KMS-11 (cell line): ENCODE measurements at regions not wholly inside any gene's neighbourhood (a gene's known extent, or its start where the extent isn't known, plus 50 kb on each side); places are given as distances from the start of the nearest gene placed in this dataset.

Experiments used
- H2AFZ ChIP-seq: fragments of 200-600 bp; sonication (generic); 2 replicates; pipeline ENCODE4 v1.6.1; 2016; ENCODE audit warnings: antibody characterized with exemption, mixed run types, low read depth
- H3K27ac ChIP-seq: fragments of 200-600 bp; sonication (generic); 2 replicates; pipeline ENCODE4 v1.6.1; 2016; ENCODE audit warnings: mild to moderate bottlenecking, mixed run types
- H3K27me3 ChIP-seq: fragments of 200-600 bp; sonication (generic); 2 replicates; pipeline ENCODE4 v1.6.1; 2017; ENCODE audit warnings: mild to moderate bottlenecking, low read depth, mixed run types, moderate library complexity; ENCODE audit not compliant: insufficient read depth
- H3K36me3 ChIP-seq: fragments of 200-600 bp; sonication (generic); 2 replicates; pipeline ENCODE4 v1.6.1; 2017; ENCODE audit warnings: mild to moderate bottlenecking, mixed run types; ENCODE audit not compliant: insufficient read depth
- H3K4me1 ChIP-seq: fragments of 200-600 bp; sonication (generic); 2 replicates; pipeline ENCODE4 v1.6.1; 2016; ENCODE audit warnings: mild to moderate bottlenecking, low read depth, mixed run types; ENCODE audit not compliant: poor library complexity, severe bottlenecking
- H3K4me2 ChIP-seq: fragments of 200-600 bp; sonication (generic); 2 replicates; pipeline ENCODE4 v1.7.0; 2016; ENCODE audit warnings: mild to moderate bottlenecking, mixed run types
- H3K4me3 ChIP-seq: fragments of 200-600 bp; sonication (generic); IDR thresholded peaks from 2 replicates; pipeline ENCODE4 v1.6.1; 2017; ENCODE audit warnings: low read depth, low read length, mixed read lengths; ENCODE audit not compliant: insufficient read depth
- H3K79me2 ChIP-seq: fragments of 200-600 bp; sonication (generic); 2 replicates; pipeline ENCODE4 v1.6.1; 2016; ENCODE audit warnings: low read depth, mixed run types; ENCODE audit not compliant: insufficient read depth
- H3K9ac ChIP-seq: fragments of 200-600 bp; sonication (generic); 2 replicates; pipeline ENCODE4 v1.6.1; 2016; ENCODE audit warnings: mild to moderate bottlenecking, mixed run types
- H4K20me1 ChIP-seq: fragments of 200-600 bp; sonication (generic); 2 replicates; pipeline ENCODE4 v1.6.1; 2016; ENCODE audit warnings: mild to moderate bottlenecking, mixed run types; ENCODE audit not compliant: insufficient read depth
- TF ChIP-seq, protein P1 (sequence below): fragments of 200-600 bp; sonication (generic); conservative IDR thresholded peaks from 2 replicates; pipeline ENCODE4 v1.6.1; 2017; ENCODE audit warnings: low read depth, mild to moderate bottlenecking, antibody characterized with exemption, low read length, moderate library complexity, mixed read lengths

- no peaks in the 10 kb centered on the region for H3K4me1 ChIP-seq
- no peak overlapping the region for H2AFZ ChIP-seq
- H3K79me2 ChIP-seq = no peaks in the 10 kb centered on the region
- no peaks in the 10 kb centered on the region for H4K20me1 ChIP-seq
- H3K27ac ChIP-seq = no peak overlapping the region
- no peaks in the 10 kb centered on the region for H3K27me3 ChIP-seq
- H3K36me3 ChIP-seq = no peaks in the 10 kb centered on the region
- no peak overlapping the region for H3K4me3 ChIP-seq
- H3K4me2 ChIP-seq = no peak overlapping the region
- TF ChIP-seq, protein P1, sequence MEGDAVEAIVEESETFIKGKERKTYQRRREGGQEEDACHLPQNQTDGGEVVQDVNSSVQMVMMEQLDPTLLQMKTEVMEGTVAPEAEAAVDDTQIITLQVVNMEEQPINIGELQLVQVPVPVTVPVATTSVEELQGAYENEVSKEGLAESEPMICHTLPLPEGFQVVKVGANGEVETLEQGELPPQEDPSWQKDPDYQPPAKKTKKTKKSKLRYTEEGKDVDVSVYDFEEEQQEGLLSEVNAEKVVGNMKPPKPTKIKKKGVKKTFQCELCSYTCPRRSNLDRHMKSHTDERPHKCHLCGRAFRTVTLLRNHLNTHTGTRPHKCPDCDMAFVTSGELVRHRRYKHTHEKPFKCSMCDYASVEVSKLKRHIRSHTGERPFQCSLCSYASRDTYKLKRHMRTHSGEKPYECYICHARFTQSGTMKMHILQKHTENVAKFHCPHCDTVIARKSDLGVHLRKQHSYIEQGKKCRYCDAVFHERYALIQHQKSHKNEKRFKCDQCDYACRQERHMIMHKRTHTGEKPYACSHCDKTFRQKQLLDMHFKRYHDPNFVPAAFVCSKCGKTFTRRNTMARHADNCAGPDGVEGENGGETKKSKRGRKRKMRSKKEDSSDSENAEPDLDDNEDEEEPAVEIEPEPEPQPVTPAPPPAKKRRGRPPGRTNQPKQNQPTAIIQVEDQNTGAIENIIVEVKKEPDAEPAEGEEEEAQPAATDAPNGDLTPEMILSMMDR = no peak
- no peak overlapping the region for H3K9ac ChIP-seq
Measured at GRCh38 chr1:50347933-50348332, 75.3 kb downstream of the DMRTA2 start.

DNA sequence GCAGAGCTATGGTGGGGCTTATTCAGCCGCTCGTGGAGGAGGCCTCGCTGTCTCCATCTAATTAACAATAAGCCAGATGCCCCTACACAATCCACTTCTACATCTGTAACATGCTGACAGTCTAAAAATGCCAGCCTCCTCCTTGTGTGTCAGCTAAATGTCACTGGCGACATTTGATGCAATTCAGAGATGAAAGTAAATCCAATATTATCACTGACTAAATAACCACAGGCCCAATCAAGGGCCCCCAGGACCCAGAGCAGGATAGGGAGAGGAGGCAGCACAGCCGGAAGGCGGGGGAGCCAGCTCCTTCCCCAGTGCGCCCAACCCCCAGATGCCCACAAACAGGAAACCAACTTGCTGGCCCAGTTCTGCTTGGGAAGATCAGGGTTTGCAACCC is 76.6 kb downstream of the DMRTA2 start:
- H3K9ac ChIP-seq = no peak overlapping the region
- H3K4me3 ChIP-seq = no peak overlapping the region
- H3K27me3 ChIP-seq = no peaks in the 10 kb centered on the region
- no peak overlapping the region for H3K27ac ChIP-seq
- H3K79me2 ChIP-seq = no peaks in the 10 kb centered on the region
- no peaks in the 10 kb centered on the region for H3K36me3 ChIP-seq
- H3K4me1 ChIP-seq = no peaks in the 10 kb centered on the region
- no peak overlapping the region for H3K4me2 ChIP-seq
- TF ChIP-seq, protein P1 = no peak
- H2AFZ ChIP-seq = no peak overlapping the region
- H4K20me1 ChIP-seq = no peaks in the 10 kb centered on the region

- Histone ChIP-seq H3K4me1 (no peaks in the 10 kb centered on the region), H3K4me3 (no peak overlapping the region), H3K27ac (no peak overlapping the region), H2AFZ (no peak overlapping the region), H3K9ac (no peak overlapping the region), H3K4me2 (no peak overlapping the region), H4K20me1 (no peaks in the 10 kb centered on the region), H3K27me3 (no peaks in the 10 kb centered on the region), H3K36me3 (no peaks in the 10 kb centered on the region), H3K79me2 (no peaks in the 10 kb centered on the region)
- TF ChIP-seq, protein P1 = no peak
Measured at GRCh38 chr1:50343323-50343722, 79.9 kb downstream of the DMRTA2 start.

DNA sequence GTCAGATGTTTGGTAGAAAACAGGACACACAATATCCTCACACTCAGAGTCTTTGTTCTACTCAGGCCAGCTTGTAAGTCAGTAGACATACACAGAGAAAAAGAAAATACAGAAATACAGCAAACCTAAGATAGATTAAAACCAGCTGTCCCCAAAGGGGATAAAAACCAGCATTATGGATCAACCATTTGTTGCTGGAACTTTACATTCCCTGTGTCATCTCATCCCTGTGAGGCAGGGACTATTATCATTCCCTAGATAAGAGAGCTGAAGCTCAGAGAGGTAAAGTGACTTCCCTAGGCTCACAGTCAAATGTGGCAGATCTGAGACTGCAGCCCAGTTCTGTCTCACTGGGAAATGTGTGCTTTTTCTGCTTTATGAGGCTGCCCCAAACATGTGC is 80.7 kb downstream of the DMRTA2 start:
- Histone ChIP-seq H2AFZ (no peak overlapping the region), H3K4me1 (no peaks in the 10 kb centered on the region), H3K4me2 (no peak overlapping the region), H3K9ac (no peak overlapping the region), H3K27ac (no peak overlapping the region), H3K36me3 (no peaks in the 10 kb centered on the region), H3K79me2 (no peaks in the 10 kb centered on the region), H3K27me3 (no peaks in the 10 kb centered on the region), H3K4me3 (no peak overlapping the region), H4K20me1 (no peaks in the 10 kb centered on the region)
- TF ChIP-seq, protein P1 = no peak
